Pancreas (tissue), 10 donors: ENCODE measurements at regions not wholly inside any gene's neighbourhood (a gene's known extent, or its start where the extent isn't known, plus 50 kb on each side); places are given as distances from the start of the nearest gene placed in this dataset.
"Not testable (repeated sequence)": the region's sequence is repeated elsewhere in the genome, so short reads cannot be mapped to it uniquely, and the experiment has no call there.

Experiments
- ATAC-seq, 4 donors: fragments of 200-7000 bp; cut with Tn5 transposase; one replicate each; pipeline versions ENCODE4 v1.8.0 to v1.9.1; 2020; ENCODE audit warnings: mild to moderate bottlenecking in 4 of 4, moderate library complexity in 4 of 4
- DNase-seq, 6 donors: peaks; one replicate each; pipeline ENCODE4 v3.0.0-alpha.2; 2020
- FAIRE-seq: peaks from 2 replicates; lab custom pipeline; 2012; peaks lifted over from hg19 to GRCh38; lab: Jason Lieb, UNC
- H3K27ac ChIP-seq, 4 donors: fragments of 200-600 bp; sonication (generic); 1 replicate in 3 of 4; 2 replicates in 1 of 4; pipeline versions ENCODE4 v1.5.0 to v1.8.0; 2020
- H3K27me3 ChIP-seq, 4 donors: fragments of 200-600 bp; one replicate each; pipeline ENCODE4 v1.8.0; 2021
- H3K36me3 ChIP-seq, 3 donors: fragments of 200-600 bp; sonication (generic) in 1 of 3; one replicate each; pipeline versions ENCODE4 v1.5.0 to v1.8.0; 2020 to 2021
- H3K4me1 ChIP-seq, 3 donors: fragments of 200-600 bp; one replicate each; pipeline ENCODE4 v1.8.0; 2021
- H3K4me3 ChIP-seq, 4 donors: fragments of 200-600 bp; sonication (generic) in 2 of 4; one replicate each; pipeline versions ENCODE4 v1.5.0 to v1.8.0; 2020 to 2021
- H3K9me3 ChIP-seq, 4 donors: fragments of 200-600 bp; one replicate each; pipeline ENCODE4 v1.8.0; 2021
- CTCF ChIP-seq, 4 donors: fragments of 200-600 bp; sonication (generic) in 3 of 4; IDR thresholded peaks; one replicate each; pipeline versions ENCODE4 v1.5.0 to v1.8.0; 2021; ENCODE audit warnings: antibody characterized with exemption in 4 of 4
- WGBS, 2 donors: extraction: QIAGEN DNeasy Blood & Tissue Kit; methylation state at CpG; one replicate each; pipeline ENCODE4 v1.1.7; 2013; 5-methylcytosine and 5-hydroxymethylcytosine counted together
- intact Hi-C, 3 donors: fragments of 100-400 bp; cut with DNase I; formaldehyde crosslinking; loops; one replicate each; pipeline versions ENCODE4 v1.11.1 to v1.14.2; 2022
- donor health status: healthy with polysubstance abuse.
- donor health status: DM: no; HTN: no; CAD: no; lungs with moderate emphysema.
- donor health status: DM: no; HTN: no; CAD: no.
- donor health status: control.
- donor health status: control.
- donor health status: Bipolar disorder and iron deficiency.
- donor health status: DM: yes; HTN: yes; CAD: no.
- donor health status: DM: no; HTN: no; CAD: no.
- donor health status: DM: no; HTN: no; CAD: no.
- donor health status: DM: yes; HTN: yes; CAD: no.

DNA sequence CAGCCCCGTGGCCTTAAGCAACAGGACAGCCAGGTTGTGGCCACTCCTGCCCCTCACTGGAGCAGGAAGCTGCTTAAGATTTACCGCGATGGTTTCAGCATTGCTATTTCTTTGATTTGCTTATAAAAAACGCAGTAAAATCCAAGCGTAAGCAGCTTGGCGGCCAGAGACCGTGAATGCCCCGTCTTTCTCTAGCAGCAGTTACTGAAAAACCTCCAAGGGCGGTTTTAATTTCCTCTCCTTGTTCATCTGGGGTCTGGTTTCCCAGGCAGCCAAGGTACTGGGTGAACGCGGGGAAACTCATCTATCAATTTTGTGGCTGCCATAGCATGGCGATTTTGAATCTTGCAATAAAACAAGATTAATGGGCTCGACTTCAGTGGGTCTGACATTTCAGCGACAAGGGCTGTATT, 130.3 kb downstream of the MINAR1 start:
- Histone ChIP-seq H3K4me1 (no peaks in the 10 kb centered on the region), H3K4me3 (no peak overlapping the region), H3K27me3 (no peaks in the 10 kb centered on the region), H3K9me3 (no peaks in the 10 kb centered on the region), H3K36me3 (no peaks in the 10 kb centered on the region), H3K27ac (no peak overlapping the region)
- intact Hi-C loops = no loop called here
- whole genome bisulfite sequencing, 2 donors = 50 to 58% methylated on average over 14 of the region's 14 CpGs
- no peak for DNase-seq
- TF ChIP-seq CTCF (IDR thresholded peaks at IDR 0.05) = no peak
- no peak for FAIRE-seq
- no peak for ATAC-seq

DNA sequence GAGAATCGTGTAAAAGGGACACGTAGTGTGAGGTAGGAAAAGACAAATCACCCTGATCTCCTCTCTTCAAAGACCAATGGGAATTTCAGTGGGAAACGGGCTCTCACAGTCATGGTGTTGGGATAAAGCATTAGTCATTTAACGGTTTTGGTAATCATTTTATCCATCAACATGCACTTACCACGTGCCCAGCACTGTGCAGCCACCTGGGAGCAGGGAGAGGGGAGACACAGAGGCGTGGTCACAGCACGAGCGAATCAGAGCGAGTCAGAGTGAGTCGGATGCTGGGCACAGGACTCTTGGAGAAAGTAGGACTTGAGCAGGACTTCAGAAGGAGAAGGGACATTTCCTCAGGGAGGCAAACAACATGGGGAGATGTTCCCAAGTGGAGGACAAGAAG, 130.8 kb downstream of the MINAR1 start:
- intact Hi-C loops = no loop called here
- H3K4me1 ChIP-seq = no peaks in the 10 kb centered on the region

DNA sequence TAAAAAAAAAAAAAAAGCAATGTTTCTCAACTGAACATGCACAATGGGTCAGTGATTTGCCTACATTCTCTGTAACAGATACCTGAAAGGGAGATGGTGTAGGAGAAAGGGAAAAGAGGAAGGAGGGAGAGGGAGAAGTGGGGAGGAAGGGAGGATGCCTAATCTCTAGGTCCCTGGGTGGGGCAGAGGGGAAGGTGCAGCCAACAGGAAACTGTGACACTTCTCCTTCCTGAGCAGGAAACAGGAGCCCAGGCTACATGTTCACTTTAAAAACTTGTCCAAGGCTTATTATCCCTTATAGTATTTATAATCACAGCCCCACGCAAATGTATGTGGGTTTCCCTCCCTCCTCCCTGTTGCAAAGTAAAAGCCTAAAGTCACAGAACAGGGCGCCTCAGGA, 137.9 kb downstream of the MINAR1 start:
- no peak overlapping the region for H3K27ac ChIP-seq
- H3K36me3 ChIP-seq = no peaks in the 10 kb centered on the region
- ATAC-seq = no peak
- no peaks in the 10 kb centered on the region for H3K9me3 ChIP-seq
- TF ChIP-seq CTCF (IDR thresholded peaks at IDR 0.05) = no peak
- H3K27me3 ChIP-seq = no peaks in the 10 kb centered on the region
- FAIRE-seq = no peak
- intact Hi-C loops = no loop called here
- H3K4me3 ChIP-seq = no peak overlapping the region
- DNase-seq = no peak
- WGBS, 2 donors = 58 to 61% methylated on average over 2 of the region's 2 CpGs
- no peaks in the 10 kb centered on the region for H3K4me1 ChIP-seq

More for the DNA sequence above, 130.8 kb downstream of the MINAR1 start:
- WGBS, 2 donors = 70 to 75% methylated on average over 10 of the region's 10 CpGs
- DNase-seq = no peak
- ATAC-seq = no peak
- H3K9me3 ChIP-seq = no peaks in the 10 kb centered on the region
- H3K27ac ChIP-seq = no peak overlapping the region
- no peak for TF ChIP-seq CTCF (IDR thresholded peaks at IDR 0.05)
- H3K27me3 ChIP-seq = no peaks in the 10 kb centered on the region
- FAIRE-seq = no peak
- H3K36me3 ChIP-seq = no peaks in the 10 kb centered on the region
- H3K4me3 ChIP-seq = no peak overlapping the region

DNA sequence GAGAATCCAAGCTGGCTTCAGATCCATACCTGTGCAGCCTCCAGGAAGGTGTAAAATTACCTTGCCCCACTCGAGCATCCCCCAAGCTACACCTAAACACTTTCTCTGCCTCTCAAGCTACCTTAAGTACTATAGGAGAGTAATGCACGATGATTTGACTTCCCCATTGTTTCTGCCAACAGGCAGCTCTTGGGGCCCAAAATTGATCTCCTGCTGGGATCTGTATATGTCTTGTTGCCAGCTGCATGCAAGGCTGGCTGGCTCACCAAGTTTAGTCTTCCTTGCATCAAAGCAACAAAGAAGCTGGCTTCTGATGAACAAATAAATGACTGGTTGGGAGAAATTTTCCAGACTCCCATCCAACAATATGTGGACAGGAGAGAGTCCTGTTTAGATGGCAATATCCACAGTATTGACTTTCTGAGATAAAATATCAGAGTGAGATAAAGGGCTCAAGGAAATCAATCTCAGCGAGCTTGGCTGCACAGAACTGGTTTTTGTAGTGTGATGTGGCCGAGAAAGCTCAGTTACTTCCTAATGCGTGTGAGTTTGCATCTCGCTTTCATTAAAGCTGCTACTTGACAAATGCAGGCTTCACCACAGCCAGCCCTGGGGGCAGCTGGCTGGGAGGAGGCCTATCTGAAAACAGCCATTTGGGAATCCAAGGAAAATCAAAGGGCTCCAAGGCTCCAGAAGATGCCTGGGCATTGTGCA, 140.7 kb downstream of the MINAR1 start:
- Histone ChIP-seq H3K27me3 (no peaks in the 10 kb centered on the region), H3K4me3 (no peak overlapping the region), H3K27ac (peak overlapping the region in 1 of 4 donors; percentile 25), H3K9me3 (no peaks in the 10 kb centered on the region), H3K36me3 (no peaks in the 10 kb centered on the region), H3K4me1 (no peaks in the 10 kb centered on the region)
- FAIRE-seq (no peak), DNase-seq (no peak), ATAC-seq (peak in 2 of 4 donors; percentile 58 to 61)
- WGBS, 2 donors = 11 to 19% methylated on average over 6 of the region's 6 CpGs
- intact Hi-C loops = no loop called here
- TF ChIP-seq CTCF (IDR thresholded peaks at IDR 0.05) = no peak

DNA sequence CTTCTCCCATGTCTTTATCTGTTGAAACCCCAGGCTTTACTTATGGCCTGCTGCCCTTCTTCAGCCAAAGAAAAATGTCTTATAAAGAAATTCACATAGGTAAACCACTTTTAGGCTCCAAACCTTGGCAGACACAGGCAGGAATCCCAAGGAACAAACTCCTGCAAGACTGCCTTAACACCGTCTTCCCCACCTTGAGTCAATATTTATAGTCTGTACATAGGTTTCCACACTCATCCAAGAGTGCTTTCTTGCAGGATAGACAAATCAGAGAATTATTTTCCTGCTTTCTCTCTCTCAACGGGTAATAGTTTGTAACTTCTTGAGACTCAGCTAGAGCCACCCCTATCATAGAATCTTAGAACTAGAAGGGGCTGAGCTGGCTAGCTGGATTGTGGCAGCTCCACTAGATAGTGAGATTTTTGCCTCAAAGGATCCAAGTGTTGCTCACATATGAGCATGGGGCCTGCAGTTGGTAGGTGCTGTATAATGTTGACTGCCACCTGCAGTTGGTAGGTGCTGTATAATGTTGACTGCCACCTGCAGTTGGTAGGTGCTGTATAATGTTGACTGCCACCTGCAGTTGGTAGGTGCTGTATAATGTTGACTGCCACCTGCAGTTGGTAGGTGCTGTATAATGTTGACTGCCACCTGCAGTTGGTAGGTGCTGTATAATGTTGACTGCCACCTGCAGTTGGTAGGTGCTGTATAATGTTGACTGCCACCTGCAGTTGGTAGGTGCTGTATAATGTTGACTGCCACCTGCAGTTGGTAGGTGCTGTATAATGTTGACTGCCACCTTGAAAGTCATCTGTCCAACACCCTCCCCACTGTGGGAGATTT, 142.5 kb downstream of the MINAR1 start:
- H3K27me3 ChIP-seq, H3K27ac ChIP-seq, intact Hi-C loops, ATAC-seq, H3K4me1 ChIP-seq, H3K4me3 ChIP-seq, H3K36me3 ChIP-seq, DNase-seq, H3K9me3 ChIP-seq, FAIRE-seq: not testable (repeated sequence)
- WGBS, 2 donors = 81 to 83% methylated on average over 2 of the region's 2 CpGs
